Fibroblast of skin of right quadriceps (primary cell): ENCODE measurements at regions not wholly inside any gene's neighbourhood (a gene's known extent, or its start where the extent isn't known, plus 50 kb on each side); places are given as distances from the start of the nearest gene placed in this dataset.
"Not testable (repeated sequence)": the region's sequence is repeated elsewhere in the genome, so short reads cannot be mapped to it uniquely, and the experiment has no call there.

Experiments
- DNase-seq: peaks from one replicate; pipeline ENCODE4 v3.0.0-alpha.2; 2013

DNA sequence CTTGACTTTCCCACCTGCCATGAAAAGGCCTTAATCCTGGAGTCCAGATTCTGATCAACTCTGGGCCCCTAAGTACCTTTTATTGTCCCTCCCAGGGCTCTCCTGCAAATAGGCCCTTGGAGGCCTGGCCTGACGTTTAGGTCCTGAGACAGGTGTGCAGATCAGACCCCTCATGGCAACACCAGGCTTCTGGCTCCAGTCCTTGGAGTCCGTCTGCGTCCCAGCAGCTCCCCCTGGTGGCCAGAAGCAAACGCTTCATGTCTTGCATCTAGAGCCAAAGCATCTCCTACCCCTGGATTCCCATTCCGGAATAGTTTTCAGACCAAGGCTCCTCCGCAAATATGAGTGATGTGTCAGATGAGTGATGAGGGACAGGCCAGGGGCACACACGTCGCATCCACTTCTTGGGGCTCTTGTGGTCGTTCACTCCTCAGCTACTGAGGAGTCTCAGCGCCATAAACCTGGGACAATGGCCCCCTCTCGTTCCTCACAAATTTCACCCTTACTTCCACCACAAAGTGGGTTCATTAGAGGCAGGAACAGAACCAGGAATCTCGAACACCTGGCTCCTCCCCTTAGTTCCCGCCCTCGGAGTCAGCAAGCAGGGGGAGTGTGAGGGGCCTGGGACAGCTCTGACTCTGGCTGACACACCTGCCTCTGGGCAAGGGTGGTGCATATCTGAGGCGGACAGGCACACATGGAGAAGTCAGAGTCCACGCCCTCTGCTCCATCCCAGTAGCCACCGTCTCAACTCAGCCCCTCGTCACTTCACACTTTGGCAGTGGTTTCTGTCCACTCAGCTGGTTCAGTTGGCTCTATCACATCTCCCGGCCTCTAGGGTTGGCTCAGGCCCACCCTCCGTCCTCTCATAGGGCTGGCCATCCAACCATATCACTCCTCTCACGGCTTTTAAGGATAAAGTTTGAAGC lies 77.9 kb upstream of the PWP1 start:
- peak; percentile 65 for DNase-seq

DNA sequence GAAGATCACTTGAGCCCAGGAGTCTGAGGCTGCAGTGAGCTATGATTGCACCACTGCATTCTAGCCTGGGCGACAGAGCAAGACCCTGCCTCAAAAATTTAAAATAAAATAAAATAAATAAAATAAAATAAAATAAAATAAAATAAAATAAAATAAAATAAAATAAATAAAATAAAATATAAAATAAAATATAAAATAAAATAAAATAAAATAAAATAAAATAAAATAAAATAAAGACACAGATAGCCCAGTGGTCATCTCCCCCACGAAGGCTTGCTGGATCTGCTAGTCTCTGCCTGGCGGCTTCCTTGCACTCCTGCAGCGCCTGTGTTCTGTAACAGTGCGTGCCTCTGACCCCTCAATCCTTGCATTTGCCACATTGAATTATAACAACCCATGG lies 76.8 kb upstream of the PWP1 start:
- not testable (repeated sequence) for DNase-seq

DNA sequence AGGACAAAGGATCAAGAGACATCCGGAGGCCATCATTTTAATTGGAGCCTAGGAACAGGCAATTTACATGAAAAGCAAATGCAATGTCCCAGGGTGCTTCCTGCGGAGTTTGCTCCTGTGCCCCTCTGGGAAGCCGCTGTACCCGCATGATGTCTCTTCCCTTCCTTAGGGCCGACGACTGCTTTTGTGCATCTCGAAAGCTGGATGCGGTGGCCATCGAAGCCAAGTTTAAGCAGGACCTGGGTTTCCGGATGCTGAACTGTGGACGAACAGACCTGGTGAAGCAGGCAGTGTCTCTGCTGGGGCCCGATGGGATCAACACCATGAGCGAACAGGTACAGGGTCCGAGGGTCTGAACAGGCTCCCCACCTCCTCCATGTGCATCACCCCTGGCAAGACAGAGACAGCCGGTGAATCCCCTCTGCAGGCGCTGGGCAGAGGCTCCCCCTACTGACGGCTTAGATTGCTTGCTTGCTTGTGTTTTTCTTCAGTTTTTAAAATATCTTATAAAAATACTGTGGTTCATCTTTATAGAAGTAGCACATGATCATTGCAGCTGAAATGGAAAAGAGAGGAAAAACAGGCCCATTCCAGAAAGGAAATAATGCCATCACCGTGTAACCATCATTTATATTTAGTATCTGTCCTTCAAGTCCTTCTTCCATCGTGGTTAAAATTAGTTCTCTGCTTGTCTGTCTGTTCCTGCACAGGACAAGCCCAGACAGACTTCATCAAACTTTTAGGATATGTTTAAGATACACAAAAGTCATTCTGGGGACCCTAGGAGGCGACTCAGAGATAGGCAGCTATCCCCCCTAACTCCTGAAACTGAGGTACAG lies 75.4 kb upstream of the PWP1 start:
- DNase-seq = peak; percentile 41

DNA sequence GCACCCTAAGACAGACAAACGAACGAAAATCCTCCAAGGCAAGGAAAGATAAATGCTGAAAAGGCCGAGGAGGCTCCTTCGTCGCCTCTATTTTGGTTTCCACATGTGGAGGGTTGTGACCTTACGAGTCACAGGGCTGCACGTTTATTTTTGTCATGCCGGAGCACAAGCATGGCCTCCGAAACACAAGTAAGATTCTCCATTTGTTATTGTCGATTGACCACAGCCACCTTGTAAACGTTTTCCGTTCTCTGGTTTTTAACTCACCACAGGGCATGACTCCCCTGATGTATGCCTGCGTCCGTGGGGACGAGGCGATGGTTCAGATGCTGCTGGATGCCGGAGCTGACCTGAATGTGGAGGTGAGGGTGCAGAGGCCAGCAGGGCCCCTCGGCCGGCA lies 73.1 kb upstream of the PWP1 start:
- no peak for DNase-seq

DNA sequence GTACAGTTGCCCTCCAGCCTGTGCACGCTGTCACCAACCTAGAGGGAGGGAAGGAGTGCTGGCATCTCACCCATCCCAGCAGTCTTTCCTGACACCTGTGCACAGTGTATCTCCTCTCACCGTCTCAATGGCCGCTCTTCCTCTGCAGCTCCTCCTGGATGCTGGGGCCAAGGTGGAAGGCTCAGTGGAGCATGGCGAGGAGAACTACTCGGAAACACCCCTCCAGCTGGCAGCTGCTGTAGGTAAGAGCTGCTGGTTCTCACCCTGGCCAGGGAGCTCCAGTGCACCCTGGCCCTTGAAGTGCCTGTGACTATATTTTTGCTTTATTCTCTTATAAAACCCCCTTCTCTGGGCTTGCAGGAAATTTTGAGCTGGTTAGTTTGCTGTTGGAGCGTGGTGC lies 68.7 kb upstream of the PWP1 start:
- no peak for DNase-seq

DNA sequence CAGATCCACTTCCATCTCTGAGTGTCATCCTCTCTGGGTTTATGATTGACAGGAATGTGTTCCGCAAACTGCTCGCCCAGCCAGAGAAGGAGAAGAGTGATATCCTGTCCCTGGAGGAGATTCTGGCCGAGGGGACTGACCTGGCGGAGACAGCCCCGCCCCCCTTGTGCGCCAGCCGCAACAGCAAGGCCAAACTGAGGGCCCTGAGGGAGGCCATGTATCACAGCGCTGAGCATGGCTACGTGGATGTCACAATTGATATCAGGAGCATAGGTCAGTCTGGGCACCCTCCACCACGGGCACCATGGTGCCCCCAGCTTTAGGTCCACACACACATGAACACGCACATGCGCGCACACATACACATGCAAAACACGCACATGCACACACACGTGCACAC lies 67.5 kb upstream of the PWP1 start:
- no peak for DNase-seq

DNA sequence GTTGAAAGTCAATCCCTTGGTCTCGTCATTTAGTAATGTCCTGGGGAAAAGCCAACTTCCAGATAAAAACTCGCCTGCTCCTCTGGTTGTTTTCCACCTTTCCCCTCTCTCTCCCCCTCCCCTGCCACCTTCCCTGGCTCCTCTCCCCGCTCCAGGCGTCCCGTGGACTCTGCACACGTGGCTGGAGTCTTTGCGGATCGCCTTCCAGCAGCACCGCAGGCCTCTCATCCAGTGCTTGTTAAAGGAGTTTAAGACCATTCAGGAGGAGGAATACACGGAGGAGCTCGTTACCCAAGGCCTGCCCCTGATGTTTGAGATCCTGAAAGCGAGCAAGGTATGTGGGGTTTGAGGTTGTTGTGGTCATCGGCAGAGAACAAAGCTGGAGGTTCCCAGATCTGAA lies 65.8 kb upstream of the PWP1 start:
- no peak for DNase-seq

DNA sequence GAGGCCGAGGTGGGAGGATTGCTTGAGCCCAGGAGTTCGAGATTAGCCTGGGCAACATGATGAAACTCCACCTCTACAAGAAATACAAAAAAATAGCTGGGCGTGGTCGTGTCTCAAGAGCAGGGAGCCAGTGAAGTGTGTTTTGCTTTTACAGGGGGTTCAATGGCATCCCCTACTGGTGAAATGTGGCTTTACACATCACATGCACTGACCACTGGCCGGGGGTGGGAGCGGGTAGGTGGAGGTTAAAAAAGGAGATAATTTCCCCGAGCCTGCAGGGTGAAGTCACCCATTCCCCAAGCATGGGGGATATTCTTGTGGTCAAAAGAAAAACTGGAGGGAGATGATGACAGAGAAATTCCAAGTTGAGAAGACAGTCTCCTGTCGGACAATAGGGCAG lies 63.6 kb upstream of the PWP1 start:
- DNase-seq = peak; percentile 8

DNA sequence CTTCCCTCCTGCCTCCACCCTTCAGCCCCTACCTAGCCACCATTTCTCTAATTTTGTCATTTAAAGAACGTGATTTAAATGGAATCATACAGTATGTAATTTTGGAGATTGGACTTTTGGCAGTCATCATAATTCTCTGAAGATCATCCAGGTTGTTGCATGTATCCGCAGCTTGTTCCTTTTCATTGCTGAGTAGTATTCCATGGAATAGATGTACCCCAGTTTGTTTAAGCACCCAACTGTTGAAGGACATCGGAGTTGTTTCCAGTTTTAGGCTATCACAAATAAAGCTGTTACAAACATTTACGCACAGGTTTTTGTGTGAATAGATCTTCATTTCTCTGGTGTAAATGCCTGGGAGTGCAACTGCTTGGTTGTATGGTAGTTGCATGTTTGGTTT lies 61.1 kb upstream of the PWP1 start:
- no peak for DNase-seq

DNA sequence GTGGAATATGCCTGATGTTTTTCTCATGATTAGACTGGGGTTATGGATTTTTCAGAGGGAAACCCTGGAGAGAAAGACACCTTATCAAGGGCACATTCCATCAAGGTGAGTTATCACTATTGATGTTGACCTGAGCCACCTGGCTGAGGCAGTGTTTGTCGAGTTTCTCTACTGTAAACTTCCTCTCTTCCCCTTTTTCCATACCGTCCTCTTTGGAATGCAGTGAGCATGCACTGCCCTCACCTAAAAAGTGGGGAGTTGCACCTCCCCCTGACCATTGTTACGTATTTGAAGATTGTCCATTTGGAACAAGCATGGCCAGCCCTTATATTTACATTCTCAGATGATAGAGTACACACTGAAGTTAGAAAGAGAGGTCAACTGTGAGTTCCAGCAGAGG lies 53.9 kb upstream of the PWP1 start:
- DNase-seq = no peak

DNA sequence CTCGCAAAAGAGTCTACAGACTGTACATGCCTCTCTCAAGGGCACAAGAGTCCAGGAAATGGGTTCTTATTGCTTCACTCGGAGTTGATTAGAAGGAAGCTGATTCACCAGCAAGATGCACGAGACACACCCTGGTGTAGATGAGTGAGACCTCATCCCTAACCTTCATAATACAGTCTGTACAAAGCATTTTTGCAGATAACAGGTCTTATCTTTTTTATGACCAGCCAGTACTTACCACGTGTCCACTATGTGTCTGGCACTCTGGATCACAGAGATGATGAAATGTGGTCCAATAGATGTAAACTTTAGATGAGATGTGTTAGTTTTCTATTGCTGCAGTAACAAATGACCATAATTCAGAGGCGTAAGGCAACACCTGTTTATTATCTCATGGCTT lies 53.4 kb upstream of the PWP1 start:
- DNase-seq = no peak

DNA sequence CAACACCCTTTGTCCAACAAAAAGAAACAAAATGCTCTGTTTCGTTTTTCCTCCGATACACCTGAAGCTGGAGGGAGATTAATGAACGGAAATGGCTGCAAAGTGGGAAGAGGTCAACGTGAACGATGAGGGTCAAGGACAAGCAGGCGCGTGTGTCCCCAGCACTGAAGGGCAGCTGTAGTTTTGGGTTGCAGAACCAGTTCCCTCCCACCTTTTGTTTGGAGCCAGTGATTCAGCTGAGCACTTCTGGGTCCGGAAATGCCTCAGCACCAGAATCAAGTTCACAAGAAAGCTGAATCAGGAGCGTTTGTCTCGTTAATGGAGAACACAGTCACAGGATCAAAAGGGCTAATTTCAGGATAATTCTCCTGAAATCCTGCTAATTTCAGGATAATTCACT lies 51.1 kb upstream of the PWP1 start:
- DNase-seq = no peak

DNA sequence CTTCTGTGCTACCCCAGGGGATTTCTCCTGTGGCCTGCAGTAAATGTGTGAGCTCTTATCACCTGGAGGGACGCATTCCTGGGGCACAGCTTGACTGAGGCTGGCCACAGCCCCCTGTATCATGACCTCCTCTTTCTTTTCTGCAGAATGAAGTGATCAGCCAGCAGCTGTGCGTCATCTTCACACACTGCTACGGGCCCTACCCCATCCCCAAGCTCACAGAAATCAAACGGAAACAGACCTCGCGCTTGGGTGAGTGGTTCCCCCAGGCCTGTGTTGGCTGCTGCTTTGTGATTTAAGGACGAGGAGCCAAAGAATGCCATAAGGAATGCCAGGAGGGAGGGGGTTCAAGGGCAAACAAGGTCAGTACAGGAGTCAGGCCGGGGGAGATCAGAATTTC lies 50.5 kb upstream of the PWP1 start:
- DNase-seq = peak; percentile 45
